ENCODE measurements at regions not wholly inside any gene's neighbourhood (a gene's known extent, or its start where the extent isn't known, plus 50 kb on each side); places are given as distances from the start of the nearest gene placed in this dataset.

DNA sequence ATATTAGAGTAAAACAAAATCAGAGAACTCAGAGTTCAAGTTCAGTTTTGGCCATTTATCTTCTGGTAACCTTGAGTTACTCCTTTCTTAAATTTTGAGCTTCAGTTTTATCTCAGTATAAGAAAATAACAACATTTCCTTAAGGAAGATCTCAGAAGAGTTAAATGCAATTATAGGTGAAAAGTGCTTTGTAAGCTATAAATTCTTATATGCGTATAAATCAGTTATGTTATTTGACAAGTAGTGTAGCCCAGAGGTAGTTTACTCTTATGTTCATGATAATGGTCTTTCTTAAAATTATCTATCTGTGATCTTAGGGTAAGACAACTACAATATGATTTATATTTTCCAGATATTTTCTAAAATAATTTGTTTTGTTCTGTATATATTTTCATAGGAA is 89.8 kb downstream of the LHX9 start:
- TF ChIP-seq, protein P1, sequence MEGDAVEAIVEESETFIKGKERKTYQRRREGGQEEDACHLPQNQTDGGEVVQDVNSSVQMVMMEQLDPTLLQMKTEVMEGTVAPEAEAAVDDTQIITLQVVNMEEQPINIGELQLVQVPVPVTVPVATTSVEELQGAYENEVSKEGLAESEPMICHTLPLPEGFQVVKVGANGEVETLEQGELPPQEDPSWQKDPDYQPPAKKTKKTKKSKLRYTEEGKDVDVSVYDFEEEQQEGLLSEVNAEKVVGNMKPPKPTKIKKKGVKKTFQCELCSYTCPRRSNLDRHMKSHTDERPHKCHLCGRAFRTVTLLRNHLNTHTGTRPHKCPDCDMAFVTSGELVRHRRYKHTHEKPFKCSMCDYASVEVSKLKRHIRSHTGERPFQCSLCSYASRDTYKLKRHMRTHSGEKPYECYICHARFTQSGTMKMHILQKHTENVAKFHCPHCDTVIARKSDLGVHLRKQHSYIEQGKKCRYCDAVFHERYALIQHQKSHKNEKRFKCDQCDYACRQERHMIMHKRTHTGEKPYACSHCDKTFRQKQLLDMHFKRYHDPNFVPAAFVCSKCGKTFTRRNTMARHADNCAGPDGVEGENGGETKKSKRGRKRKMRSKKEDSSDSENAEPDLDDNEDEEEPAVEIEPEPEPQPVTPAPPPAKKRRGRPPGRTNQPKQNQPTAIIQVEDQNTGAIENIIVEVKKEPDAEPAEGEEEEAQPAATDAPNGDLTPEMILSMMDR (conservative IDR thresholded peaks at IDR 0.05; ENCODE audit: low read length), result no peak
- no peak for TF ChIP-seq EZH2phosphoT487 (IDR thresholded peaks at IDR 0.05; ENCODE audit: borderline replicate concordance)
